HG03558 (cell line): ENCODE measurements at regions not wholly inside any gene's neighbourhood (a gene's known extent, or its start where the extent isn't known, plus 50 kb on each side); places are given as distances from the start of the nearest gene placed in this dataset.
"Not testable (repeated sequence)": the region's sequence is repeated elsewhere in the genome, so short reads cannot be mapped to it uniquely, and the experiment has no call there.

Experiments
- ATAC-seq: cut with Tn5 transposase; IDR thresholded peaks from one replicate; pipeline ENCODE4 v1.9.1; 2021; ENCODE audit warnings: moderate number of reproducible peaks; ENCODE audit not compliant: unreplicated experiment; ENCODE audit errors: extremely low read depth

DNA sequence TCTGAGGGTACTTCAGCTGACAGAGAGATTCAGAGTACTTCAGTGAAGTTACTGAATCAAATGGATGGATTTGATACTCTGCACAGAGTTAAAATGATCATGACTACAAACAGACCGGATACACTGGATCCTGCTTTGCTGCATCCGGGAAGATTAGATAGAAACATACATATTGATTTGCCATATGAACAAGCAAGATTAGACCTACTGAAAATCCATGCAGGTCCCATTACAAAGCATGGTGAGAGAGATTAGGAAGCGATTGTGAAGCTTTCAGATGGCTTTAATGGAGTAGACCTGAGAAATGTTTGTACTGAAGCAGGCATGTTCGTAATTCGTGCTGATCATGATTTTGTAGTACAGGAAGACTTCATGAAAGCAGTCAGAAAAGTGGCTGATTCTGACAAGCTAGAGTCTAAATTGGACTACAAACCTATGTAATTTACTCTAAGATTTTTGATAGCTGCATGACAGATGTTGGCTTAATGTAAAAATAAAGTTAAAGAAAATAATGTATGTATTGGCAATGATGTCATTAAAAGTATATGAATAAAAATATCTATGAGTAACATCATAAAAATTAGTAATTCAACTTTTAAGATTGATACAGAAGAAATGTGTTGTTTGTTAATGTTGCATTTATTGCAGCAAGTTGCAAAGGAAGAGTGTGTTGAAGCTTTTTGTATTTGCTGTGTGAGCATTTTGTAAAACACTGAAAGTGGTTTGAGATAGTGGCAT is 136.1 kb upstream of the RAP1B start:
- ATAC-seq, result no peak

DNA sequence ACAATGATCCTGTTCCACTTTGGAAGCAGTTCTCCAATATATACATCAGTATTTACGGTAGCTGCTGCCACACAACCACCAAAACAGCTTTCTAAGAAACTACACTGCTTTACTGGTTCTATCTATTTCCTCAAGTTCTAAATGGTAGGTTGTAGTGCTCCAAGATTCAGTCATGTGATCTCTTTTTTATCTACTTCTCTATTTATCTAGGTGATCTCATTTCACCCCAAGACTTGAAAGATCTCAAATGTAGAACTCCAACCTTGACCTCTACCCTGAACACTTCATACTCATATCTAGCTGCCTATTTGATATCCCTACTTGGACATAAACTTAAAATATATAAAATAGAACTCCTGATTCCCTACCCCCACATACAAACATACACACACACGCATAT is 133.9 kb upstream of the RAP1B start:
- ATAC-seq, result no peak

- no peak for ATAC-seq
These were observed 133.4 kb upstream of the RAP1B start for GRCh38 chr12:68477261-68477772.

GRCh38 chr12:68477906-68478305 is 132.8 kb upstream of the RAP1B start:
- ATAC-seq, result no peak

DNA sequence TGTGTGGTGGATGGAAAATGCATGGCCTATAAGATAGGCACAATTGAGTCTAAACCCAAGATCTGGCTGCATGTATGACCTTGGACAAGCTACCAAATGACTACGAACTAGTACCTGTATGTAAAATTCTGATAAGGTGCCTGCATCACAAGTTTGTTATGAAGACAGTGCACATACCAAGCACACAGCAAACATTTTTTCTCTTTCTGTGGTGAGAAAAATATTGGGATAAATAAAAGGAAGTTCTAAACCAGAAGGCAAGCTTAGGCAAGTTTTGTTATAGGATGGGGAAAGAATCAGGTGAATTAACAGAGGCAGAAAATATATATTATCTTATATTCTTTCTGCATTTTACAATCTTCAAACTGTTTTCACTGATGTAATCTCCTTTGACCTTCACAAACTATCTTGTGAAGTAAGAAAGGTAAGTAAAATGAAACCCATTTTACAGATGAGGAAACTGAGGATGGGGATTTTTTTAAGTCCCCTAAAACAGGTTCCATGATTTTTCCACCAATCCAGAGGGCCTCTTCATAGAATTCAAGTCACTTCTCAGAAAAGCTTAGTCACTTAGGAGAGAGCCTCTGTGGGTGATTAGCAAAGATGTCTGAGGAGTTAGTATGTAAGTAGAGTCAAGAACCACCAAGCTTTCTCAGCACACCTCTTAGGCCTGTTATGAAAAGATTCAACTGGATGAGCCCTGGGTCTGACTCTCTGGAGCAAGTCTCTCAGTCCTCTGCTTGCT is 132.0 kb upstream of the RAP1B start:
- no peak for ATAC-seq

DNA sequence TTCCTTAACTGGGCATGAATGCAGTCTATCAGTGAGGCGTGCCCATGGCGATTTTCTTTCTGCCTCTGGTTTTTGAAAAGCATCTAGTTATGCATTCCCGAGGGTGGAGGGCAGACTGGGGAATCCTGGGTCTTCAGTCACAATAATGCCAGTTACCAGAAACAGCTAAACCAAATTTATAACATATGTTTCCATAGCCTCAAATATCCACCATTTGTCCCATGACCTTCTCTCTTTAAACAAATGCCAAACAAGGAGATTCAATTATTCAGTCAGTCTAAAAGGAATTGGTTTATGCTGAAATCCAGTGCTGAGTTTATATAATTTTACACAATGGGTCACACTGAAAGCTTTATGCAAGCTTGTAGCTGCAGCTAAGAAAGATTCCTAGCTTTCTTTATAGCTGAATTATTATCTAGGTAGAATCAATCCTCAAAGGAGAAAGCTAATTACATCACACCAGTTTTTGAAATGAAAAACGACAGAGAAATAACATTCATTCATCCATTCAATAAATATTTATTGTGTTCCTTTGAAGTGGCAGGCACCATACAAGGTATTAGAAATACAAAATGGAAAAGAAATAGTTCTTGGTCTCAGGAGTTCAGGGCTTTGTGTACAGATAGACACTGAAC is 131.3 kb upstream of the RAP1B start:
- ATAC-seq, result no peak

- ATAC-seq, result no peak
These were observed 130.8 kb upstream of the RAP1B start for GRCh38 chr12:68479896-68480291.

- no peak for ATAC-seq
These were observed 130.2 kb upstream of the RAP1B start for GRCh38 chr12:68480526-68480925.

- no peak for ATAC-seq
These were observed 129.3 kb upstream of the RAP1B start for GRCh38 chr12:68481181-68481941.

- ATAC-seq, result no peak
These were observed 128.7 kb upstream of the RAP1B start for GRCh38 chr12:68482014-68482413.

DNA sequence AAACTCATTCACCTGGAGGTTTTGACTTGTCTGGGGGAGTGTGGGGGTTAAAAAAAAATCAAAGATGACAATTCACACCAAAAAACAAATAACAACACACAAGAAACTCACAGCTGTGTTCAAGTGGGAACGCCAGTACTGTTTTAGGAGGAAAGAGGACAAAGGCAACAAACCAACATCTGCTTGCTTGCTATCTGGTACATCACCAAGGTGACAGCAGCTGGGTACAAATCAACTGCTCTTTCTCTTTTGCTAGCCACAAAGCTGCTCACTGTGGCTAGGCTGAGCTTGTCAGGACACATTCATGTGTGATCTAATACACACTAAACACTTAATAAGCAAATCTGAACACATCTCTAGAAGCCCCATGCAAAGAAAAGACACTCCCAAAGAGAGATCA is 128.0 kb upstream of the RAP1B start:
- peak; percentile 84 for ATAC-seq

DNA sequence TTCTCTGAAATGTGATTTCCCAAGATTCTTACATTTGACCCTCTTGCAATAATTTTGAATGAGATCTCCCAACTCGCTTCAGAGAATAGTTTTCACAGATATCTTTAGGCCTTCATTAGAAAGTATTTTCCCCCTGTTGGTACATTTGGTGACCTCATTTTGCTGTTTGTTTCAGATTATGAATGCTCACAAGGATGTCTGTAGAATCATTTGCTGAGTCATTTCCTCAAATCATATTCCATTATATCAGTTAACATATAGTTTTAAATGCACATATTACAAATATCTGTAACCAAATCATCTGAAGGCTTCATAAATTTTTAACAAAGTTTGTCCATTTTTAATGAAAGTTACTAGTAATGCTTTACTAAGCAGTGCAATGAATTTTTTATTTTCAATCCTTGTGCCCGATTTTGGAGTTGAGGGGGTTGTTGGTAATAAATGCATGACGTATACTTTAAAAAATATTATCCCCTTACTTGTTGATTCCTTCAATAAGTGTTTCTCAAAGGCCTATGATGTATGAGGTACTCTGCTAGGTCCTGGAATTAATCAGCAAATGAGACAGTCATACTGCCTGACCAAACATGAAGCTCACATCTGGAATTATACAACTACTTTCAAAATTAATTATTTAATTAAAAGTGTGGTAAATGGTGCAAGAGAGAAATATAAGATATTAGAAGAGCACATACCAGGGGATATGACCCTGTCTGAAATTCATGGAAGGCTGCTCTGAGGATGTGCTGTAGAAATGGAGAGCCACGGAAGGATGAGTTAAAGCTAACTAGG is 126.9 kb upstream of the RAP1B start:
- ATAC-seq, result no peak

DNA sequence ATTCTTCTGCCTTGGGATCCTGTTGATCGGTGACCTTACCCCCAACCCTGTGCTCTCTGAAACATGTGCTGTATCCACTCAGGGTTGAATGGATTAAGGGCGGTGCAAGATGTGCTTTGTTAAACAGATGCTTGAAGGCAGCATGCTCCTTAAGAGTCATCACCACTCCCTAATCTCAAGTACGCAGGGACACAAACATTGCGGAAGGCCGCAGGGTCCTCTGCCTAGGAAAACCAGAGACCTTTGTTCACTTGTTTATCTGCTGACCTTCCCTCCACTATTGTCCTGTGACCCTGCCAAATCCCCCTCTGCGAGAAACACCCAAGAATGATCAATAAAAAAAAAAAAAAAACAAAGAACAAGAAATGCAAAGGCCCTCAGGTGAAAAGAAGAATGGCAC is 126.1 kb upstream of the RAP1B start:
- ATAC-seq, result not testable (repeated sequence)

GRCh38 chr12:68486449-68486848 is 124.2 kb upstream of the RAP1B start:
- ATAC-seq, result not testable (repeated sequence)

DNA sequence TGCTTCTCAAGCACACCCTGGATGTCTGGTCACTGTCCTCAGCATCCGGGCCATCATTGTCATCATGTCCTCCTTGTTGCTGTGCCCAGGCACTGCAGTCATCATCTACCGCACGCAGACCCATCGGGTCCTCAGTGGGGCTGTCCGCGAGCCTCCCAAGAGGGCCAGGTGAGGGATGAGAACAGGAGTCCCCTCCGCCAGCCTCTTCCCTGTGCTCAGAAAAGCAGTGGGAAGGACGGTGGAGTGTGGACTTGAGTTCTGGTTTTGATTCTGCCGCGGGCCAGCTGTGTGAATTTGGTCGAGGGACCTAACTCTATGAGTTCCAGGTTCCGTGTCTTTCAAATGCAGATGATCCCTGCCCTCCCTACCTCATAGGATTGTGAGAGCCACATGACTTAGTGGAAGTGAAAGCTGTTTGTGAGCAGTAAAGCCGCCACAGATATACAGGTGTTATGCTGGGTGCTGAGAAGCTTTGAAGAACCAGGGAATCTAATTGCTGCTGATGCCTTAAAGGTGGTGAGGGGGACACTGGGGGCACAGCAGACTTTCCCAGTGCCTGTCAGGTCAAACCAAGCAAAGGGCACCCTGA is 122.9 kb upstream of the RAP1B start:
- ATAC-seq, result no peak

GRCh38 chr12:68489273-68489672 is 121.4 kb upstream of the RAP1B start:
- no peak for ATAC-seq

- no peak for ATAC-seq
These were observed 120.2 kb upstream of the RAP1B start for GRCh38 chr12:68490476-68490875.

DNA sequence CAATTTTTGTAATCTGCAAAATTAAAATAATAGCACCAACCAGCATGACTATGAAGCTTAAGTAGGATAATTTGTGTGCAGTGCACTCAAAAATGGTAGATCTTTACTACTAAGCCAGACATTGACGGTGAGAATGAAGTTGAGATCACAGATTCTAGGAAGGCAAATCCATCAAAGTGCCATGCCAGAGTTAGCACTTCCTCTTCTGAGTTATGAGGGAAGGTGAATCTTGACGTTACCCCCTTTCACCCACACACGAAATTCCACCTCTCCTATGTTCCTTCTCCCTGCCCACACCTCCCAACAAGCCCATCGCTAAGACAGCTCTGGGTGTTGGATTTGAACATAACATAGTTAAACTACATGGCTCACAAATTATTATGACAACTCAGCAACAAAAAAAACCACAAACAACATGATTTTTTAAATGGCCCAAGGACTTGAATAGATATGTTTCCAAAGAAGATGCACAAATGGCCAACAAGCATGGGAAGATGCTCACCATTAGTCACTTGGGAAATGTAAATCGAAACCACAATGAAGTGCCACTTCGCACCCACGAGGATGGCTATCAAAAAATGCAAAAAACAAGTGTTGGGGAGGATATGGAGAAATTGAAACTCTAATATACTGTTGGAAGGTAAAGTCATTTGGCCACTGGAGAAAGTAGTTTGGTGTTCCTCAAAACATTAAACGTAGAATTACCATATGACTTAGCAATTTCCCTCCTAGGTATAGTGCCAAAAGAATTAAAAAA is 119.3 kb upstream of the RAP1B start:
- ATAC-seq, result no peak
